Gastrocnemius medialis (tissue), 4 donors: ENCODE measurements at regions not wholly inside any gene's neighbourhood (a gene's known extent, or its start where the extent isn't known, plus 50 kb on each side); places are given as distances from the start of the nearest gene placed in this dataset.

ENCODE experiments used
- ATAC-seq, 2 donors: fragments of 150-250 bp; one replicate each; pipeline ENCODE4 v1.9.1; 2016
- DNase-seq, 2 donors: peaks; one replicate each; pipeline ENCODE4 v3.0.0-alpha.2; 2019
- H3K27ac ChIP-seq, 4 donors: fragments of 200-600 bp; sonication (generic); 1 replicate in 1 of 4; 2 replicates in 3 of 4; pipeline ENCODE4 v1.5.1; 2016 to 2018; ENCODE audit warnings: mild to moderate bottlenecking in 2 of 4, moderate library complexity in 1 of 4
- H3K27me3 ChIP-seq, 3 donors: fragments of 200-600 bp; sonication (generic) in 2 of 3; 1 replicate in 1 of 3; 2 replicates in 2 of 3; pipeline versions ENCODE4 v1.5.1 to v1.6.0; 2016 to 2019; ENCODE audit warnings: mild to moderate bottlenecking in 1 of 3, moderate library complexity in 1 of 3
- H3K36me3 ChIP-seq, 2 donors: fragments of 200-600 bp; sonication (generic) in 1 of 2; one replicate each; pipeline ENCODE4 v1.5.1; 2017 to 2018
- H3K4me1 ChIP-seq, 2 donors: fragments of 200-600 bp; sonication (generic) in 1 of 2; one replicate each; pipeline ENCODE4 v1.5.1; 2016 to 2017; ENCODE audit warnings: mild to moderate bottlenecking in 2 of 2
- H3K4me3 ChIP-seq, 4 donors: fragments of 200-600 bp; sonication (generic) in 3 of 4; 1 replicate in 1 of 4; 2 replicates in 3 of 4; pipeline ENCODE4 v1.5.1; 2016 to 2019; ENCODE audit warnings: mild to moderate bottlenecking in 2 of 4
- H3K9me3 ChIP-seq, 3 donors: fragments of 200-600 bp; sonication (generic) in 2 of 3; 1 replicate in 1 of 3; 2 replicates in 2 of 3; pipeline ENCODE4 v1.5.1; 2016 to 2019
- POLR2A ChIP-seq, 2 donors: fragments of 450-650 bp; IDR thresholded peaks; one replicate each; pipeline ENCODE4 v1.6.1; 2017; ENCODE audit warnings: antibody characterized with exemption in 2 of 2, mild to moderate bottlenecking in 2 of 2, moderate library complexity in 2 of 2
- in situ Hi-C, 4 donors: fragments of 200-750 bp; cut with MboI; loops; one replicate each; pipeline versions ENCODE4 v1.15.0 to v1.8.0; 2017; ENCODE audit warnings: low sequenced_read_pairs in 4 of 4
- intact Hi-C: fragments of 100-400 bp; cut with DNase I; formaldehyde crosslinking; loops from one replicate; pipeline ENCODE4 v1.15.1; 2023; ENCODE audit warnings: low total_unique reads
- TF ChIP-seq, protein P1 (sequence below), 5 experiments: fragments of 450-650 bp in 3 of 5; fragments of 200-600 bp in 2 of 5; sonication (generic) in 2 of 5; IDR thresholded peaks in 4 of 5; conservative IDR thresholded peaks in 1 of 5; 1 replicate in 4 of 5; 2 replicates in 1 of 5; pipeline ENCODE4 v1.5.1; 2016 to 2019; ENCODE audit warnings: antibody characterized with exemption in 5 of 5, mild to moderate bottlenecking in 3 of 5, moderate library complexity in 3 of 5

- ATAC-seq, result no peak
- H3K27me3 ChIP-seq, result no peaks in the 10 kb centered on the region
- DNase-seq, result no peak
- no peaks in the 10 kb centered on the region for H3K36me3 ChIP-seq
- H3K27ac ChIP-seq, result no peak overlapping the region
- TF ChIP-seq POLR2A (IDR thresholded peaks at IDR 0.05), result no peak
- TF ChIP-seq, protein P1, sequence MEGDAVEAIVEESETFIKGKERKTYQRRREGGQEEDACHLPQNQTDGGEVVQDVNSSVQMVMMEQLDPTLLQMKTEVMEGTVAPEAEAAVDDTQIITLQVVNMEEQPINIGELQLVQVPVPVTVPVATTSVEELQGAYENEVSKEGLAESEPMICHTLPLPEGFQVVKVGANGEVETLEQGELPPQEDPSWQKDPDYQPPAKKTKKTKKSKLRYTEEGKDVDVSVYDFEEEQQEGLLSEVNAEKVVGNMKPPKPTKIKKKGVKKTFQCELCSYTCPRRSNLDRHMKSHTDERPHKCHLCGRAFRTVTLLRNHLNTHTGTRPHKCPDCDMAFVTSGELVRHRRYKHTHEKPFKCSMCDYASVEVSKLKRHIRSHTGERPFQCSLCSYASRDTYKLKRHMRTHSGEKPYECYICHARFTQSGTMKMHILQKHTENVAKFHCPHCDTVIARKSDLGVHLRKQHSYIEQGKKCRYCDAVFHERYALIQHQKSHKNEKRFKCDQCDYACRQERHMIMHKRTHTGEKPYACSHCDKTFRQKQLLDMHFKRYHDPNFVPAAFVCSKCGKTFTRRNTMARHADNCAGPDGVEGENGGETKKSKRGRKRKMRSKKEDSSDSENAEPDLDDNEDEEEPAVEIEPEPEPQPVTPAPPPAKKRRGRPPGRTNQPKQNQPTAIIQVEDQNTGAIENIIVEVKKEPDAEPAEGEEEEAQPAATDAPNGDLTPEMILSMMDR (IDR thresholded peaks at IDR 0.05 in 4 of 5, conservative IDR thresholded peaks at IDR 0.05 in 1 of 5), result no peak
- H3K4me3 ChIP-seq, result no peak overlapping the region
- H3K4me1 ChIP-seq, result no peaks in the 10 kb centered on the region
- H3K9me3 ChIP-seq, result no peaks in the 10 kb centered on the region
- in situ Hi-C loops, result no loop called here
- intact Hi-C loops, result no loop called here
Observed at GRCh38 chr11:39412117-39412516, 2047.3 kb downstream of the LRRC4C start.

DNA sequence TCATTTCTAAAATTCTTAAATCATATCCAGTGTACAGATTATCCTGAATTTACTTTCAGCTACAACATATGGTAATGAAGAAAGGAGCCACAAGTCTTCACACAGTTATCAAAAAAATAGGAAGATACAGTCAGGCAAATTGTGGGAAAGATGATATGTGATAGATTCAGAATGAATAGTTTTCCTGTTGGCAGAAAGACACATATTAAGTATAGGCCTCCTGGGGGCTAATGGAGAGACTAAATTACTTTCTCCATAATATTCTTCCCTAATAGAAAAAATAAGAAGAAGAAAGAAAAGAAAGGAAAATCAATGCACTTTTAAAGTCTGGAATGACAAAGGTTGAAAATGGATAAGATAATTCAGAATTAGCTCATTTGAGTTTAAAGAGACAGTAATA is 2073.5 kb downstream of the LRRC4C start:
- no peak overlapping the region for H3K4me3 ChIP-seq
- no peaks in the 10 kb centered on the region for H3K36me3 ChIP-seq
- ATAC-seq, result no peak
- no peak for TF ChIP-seq POLR2A (IDR thresholded peaks at IDR 0.05)
- TF ChIP-seq, protein P1 (IDR thresholded peaks at IDR 0.05 in 4 of 5, conservative IDR thresholded peaks at IDR 0.05 in 1 of 5), result no peak
- intact Hi-C loops (no loop called here), in situ Hi-C loops (no loop called here)
- DNase-seq, result no peak
- no peak overlapping the region for H3K27ac ChIP-seq
- no peaks in the 10 kb centered on the region for H3K27me3 ChIP-seq
- no peaks in the 10 kb centered on the region for H3K9me3 ChIP-seq
- no peaks in the 10 kb centered on the region for H3K4me1 ChIP-seq

DNA sequence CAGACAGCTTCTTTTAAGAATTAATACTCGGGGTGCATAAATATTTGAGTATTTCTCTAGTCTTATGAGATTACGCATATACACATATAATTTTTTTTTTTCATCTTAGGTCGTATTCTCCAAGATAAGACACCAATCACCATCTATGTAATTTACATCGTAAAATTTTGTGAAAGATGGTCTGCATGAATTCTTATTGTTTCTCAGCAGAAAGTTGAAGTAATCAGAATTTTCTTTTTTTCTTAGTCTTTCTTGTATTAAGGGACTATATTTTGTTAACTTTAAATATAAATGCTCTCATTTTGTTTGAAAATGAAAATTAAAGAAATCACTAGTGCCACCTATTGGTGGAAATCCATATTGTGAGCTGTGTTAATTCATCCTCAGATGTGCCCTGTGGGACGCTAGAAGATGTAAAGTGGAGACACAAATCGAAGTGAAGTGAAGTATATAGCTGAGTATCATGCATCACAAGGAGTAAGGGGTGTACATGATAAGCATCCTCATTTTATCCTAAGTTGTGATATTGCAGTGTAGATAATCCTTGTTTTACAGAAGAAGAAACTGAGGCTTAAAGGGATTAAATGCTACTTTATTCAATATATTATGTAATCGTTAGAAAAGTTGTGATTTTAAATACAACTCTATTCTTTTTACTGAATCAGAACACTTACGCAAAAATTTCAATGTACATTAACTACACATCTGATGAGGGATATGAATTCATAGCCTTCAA is 2084.3 kb downstream of the LRRC4C start:
- Histone ChIP-seq H3K36me3 (no peaks in the 10 kb centered on the region), H3K27me3 (no peaks in the 10 kb centered on the region), H3K4me1 (no peaks in the 10 kb centered on the region), H3K4me3 (no peak overlapping the region), H3K27ac (no peak overlapping the region), H3K9me3 (no peaks in the 10 kb centered on the region)
- ATAC-seq (no peak), DNase-seq (no peak)
- in situ Hi-C loops (no loop called here), intact Hi-C loops (no loop called here)
- no peak for TF ChIP-seq POLR2A (IDR thresholded peaks at IDR 0.05)
- TF ChIP-seq, protein P1 (IDR thresholded peaks at IDR 0.05 in 4 of 5, conservative IDR thresholded peaks at IDR 0.05 in 1 of 5), result peak in 1 of 5 experiments; percentile 19

- no peak for ATAC-seq
- intact Hi-C loops (no loop called here), in situ Hi-C loops (no loop called here)
Observed at GRCh38 chr11:39367534-39367933, 2091.9 kb downstream of the LRRC4C start.

More at GRCh38 chr11:39367534-39367933, 2091.9 kb downstream of the LRRC4C start:
- H3K27ac ChIP-seq, result no peak overlapping the region
- no peaks in the 10 kb centered on the region for H3K27me3 ChIP-seq
- H3K9me3 ChIP-seq, result no peaks in the 10 kb centered on the region
- TF ChIP-seq, protein P1 (IDR thresholded peaks at IDR 0.05 in 4 of 5, conservative IDR thresholded peaks at IDR 0.05 in 1 of 5), result no peak
- TF ChIP-seq POLR2A (IDR thresholded peaks at IDR 0.05), result no peak
- no peak for DNase-seq
- no peaks in the 10 kb centered on the region for H3K4me1 ChIP-seq
- H3K36me3 ChIP-seq, result no peaks in the 10 kb centered on the region
- H3K4me3 ChIP-seq, result no peak overlapping the region
